H9 (cell line): ENCODE measurements at regions not wholly inside any gene's neighbourhood (a gene's known extent, or its start where the extent isn't known, plus 50 kb on each side); places are given as distances from the start of the nearest gene placed in this dataset.

Experiments
- DNase-seq: peaks from one replicate; pipeline ENCODE4 v3.0.0-alpha.2; 2017
- H2AFZ ChIP-seq: one replicate; pipeline ENCODE4 v1.6.1; 2013; ENCODE audit warnings: mild to moderate bottlenecking, low read length, control low read depth, moderate library complexity
- H2AK5ac ChIP-seq: 2 replicates; pipeline ENCODE4 v1.6.1; 2013; ENCODE audit warnings: low read length, control low read depth, mixed read lengths; ENCODE audit not compliant: insufficient read length
- H2BK120ac ChIP-seq: one replicate; pipeline ENCODE4 v1.6.1; 2013; ENCODE audit warnings: low read depth, mild to moderate bottlenecking, low read length, control low read depth, inconsistent platforms; ENCODE audit not compliant: poor library complexity, severe bottlenecking
- H2BK12ac ChIP-seq: 2 replicates; pipeline ENCODE4 v1.6.1; 2013; ENCODE audit warnings: low read length, control low read depth, mixed read lengths, low read depth; ENCODE audit not compliant: insufficient read length
- H2BK15ac ChIP-seq: 2 replicates; pipeline ENCODE4 v1.6.1; 2013; ENCODE audit warnings: low read depth, low read length, control low read depth
- H2BK20ac ChIP-seq: one replicate; pipeline ENCODE4 v1.6.1; 2013; ENCODE audit warnings: low read depth, mild to moderate bottlenecking, low read length, control low read depth, inconsistent platforms; ENCODE audit not compliant: poor library complexity, severe bottlenecking
- H2BK5ac ChIP-seq: 2 replicates; pipeline ENCODE4 v1.6.1; 2013; ENCODE audit warnings: low read length, control low read depth, mixed read lengths; ENCODE audit not compliant: insufficient read length
- H3K14ac ChIP-seq: 2 replicates; pipeline ENCODE4 v1.6.1; 2013; ENCODE audit warnings: low read length, control low read depth; ENCODE audit not compliant: insufficient read depth
- H3K18ac ChIP-seq: 2 replicates; pipeline ENCODE4 v1.6.1; 2013; ENCODE audit warnings: low read depth, mild to moderate bottlenecking, mixed read lengths, low read length, control low read depth; ENCODE audit not compliant: insufficient read length
- H3K23ac ChIP-seq: 2 replicates; pipeline ENCODE4 v1.6.1; 2013; ENCODE audit warnings: low read length, control low read depth, mixed read lengths, low read depth; ENCODE audit not compliant: insufficient read length
- H3K23me2 ChIP-seq: 2 replicates; pipeline ENCODE4 v1.6.1; 2013; ENCODE audit warnings: low read depth, mild to moderate bottlenecking, mixed read lengths, low read length, control low read depth; ENCODE audit not compliant: insufficient read length, poor library complexity, severe bottlenecking
- H3K27ac ChIP-seq: 2 replicates; pipeline ENCODE4 v1.5.1; 2013; ENCODE audit warnings: low read length, control low read depth, mixed read lengths, low read depth; ENCODE audit not compliant: insufficient read length
- H3K27me3 ChIP-seq: 2 replicates; pipeline ENCODE4 v1.6.1; 2013; ENCODE audit warnings: low read length, control low read depth, inconsistent platforms; ENCODE audit not compliant: insufficient read depth
- H3K4ac ChIP-seq: 2 replicates; pipeline ENCODE4 v1.6.1; 2013; ENCODE audit warnings: low read depth, mild to moderate bottlenecking, control low read depth, inconsistent platforms, low read length, moderate library complexity
- H3K4me1 ChIP-seq: 2 replicates; pipeline ENCODE4 v1.6.1; 2013; ENCODE audit warnings: low read length, control low read depth, inconsistent platforms; ENCODE audit not compliant: insufficient read depth
- H3K4me2 ChIP-seq: 2 replicates; pipeline ENCODE4 v1.6.1; 2013; ENCODE audit warnings: low read length, control low read depth, mixed read lengths; ENCODE audit not compliant: insufficient read length, insufficient read depth
- H3K56ac ChIP-seq: 2 replicates; pipeline ENCODE4 v1.6.1; 2013; ENCODE audit warnings: low read depth, mild to moderate bottlenecking, mixed read lengths, low read length, control low read depth; ENCODE audit not compliant: insufficient read length
- H3K79me1 ChIP-seq: 2 replicates; pipeline ENCODE4 v1.6.1; 2013; ENCODE audit warnings: low read depth, mild to moderate bottlenecking, moderate library complexity, low read length, control low read depth, inconsistent platforms; ENCODE audit not compliant: insufficient read depth, poor library complexity, severe bottlenecking
- H3K79me2 ChIP-seq: 2 replicates; pipeline ENCODE4 v1.6.1; 2013; ENCODE audit warnings: low read length, control low read depth, inconsistent platforms; ENCODE audit not compliant: insufficient read depth
- H3K9ac ChIP-seq: 2 replicates; pipeline ENCODE4 v1.6.1; 2013; ENCODE audit warnings: low read length, control low read depth, mixed read lengths; ENCODE audit not compliant: insufficient read length; ENCODE audit errors: extremely low read depth
- H3K9me3 ChIP-seq: one replicate; pipeline ENCODE4 v1.6.1; 2013; ENCODE audit warnings: low read depth, low read length, inconsistent platforms; ENCODE audit not compliant: control insufficient read depth
- H3T11ph ChIP-seq: one replicate; pipeline ENCODE4 v1.6.1; 2013; ENCODE audit warnings: mild to moderate bottlenecking, low read length, control low read depth, inconsistent platforms
- H4K20me1 ChIP-seq: one replicate; pipeline ENCODE4 v1.6.1; 2013; ENCODE audit not compliant: control insufficient read depth, insufficient read length, insufficient read depth
- H4K5ac ChIP-seq: 2 replicates; pipeline ENCODE4 v1.6.1; 2013; ENCODE audit warnings: low read depth, mild to moderate bottlenecking, mixed read lengths, low read length, control low read depth; ENCODE audit not compliant: insufficient read length
- H4K8ac ChIP-seq: replicated peaks from 2 replicates; pipeline ENCODE4 v1.6.1; 2013; ENCODE audit warnings: low read length, control low read depth, mixed read lengths, low read depth; ENCODE audit not compliant: insufficient read length
- H4K91ac ChIP-seq: 2 replicates; pipeline ENCODE4 v1.6.1; 2013; ENCODE audit warnings: low read depth, mild to moderate bottlenecking, moderate library complexity, mixed read lengths, low read length, control low read depth; ENCODE audit not compliant: insufficient read length
- H3K27ac Mint-ChIP-seq, 3 experiments: 2 replicates in 2 of 3; 3 replicates in 1 of 3; pipeline ENCODE4 v1.8.0; 2020 to 2021; ENCODE audit warnings: mixed read lengths in 3 of 3, mild to moderate bottlenecking in 1 of 3, moderate library complexity in 1 of 3
- H3K27me3 Mint-ChIP-seq: 2 replicates; pipeline ENCODE4 v1.8.0; 2021; ENCODE audit warnings: low read depth, mild to moderate bottlenecking, moderate library complexity, mixed read lengths
- H3K36me3 Mint-ChIP-seq, 3 experiments: 2 replicates in 2 of 3; 3 replicates in 1 of 3; pipeline ENCODE4 v1.8.0; 2020 to 2021; ENCODE audit warnings: low read depth in 3 of 3, mixed read lengths in 3 of 3; ENCODE audit not compliant: insufficient read depth in 1 of 3
- H3K4me1 Mint-ChIP-seq, 2 experiments: 2 replicates each; pipeline ENCODE4 v1.8.0; 2020; ENCODE audit warnings: mixed read lengths in 2 of 2
- H3K4me3 Mint-ChIP-seq, 2 experiments: 2 replicates in 1 of 2; 3 replicates in 1 of 2; pipeline ENCODE4 v1.8.0; 2020 to 2021; ENCODE audit warnings: mild to moderate bottlenecking in 2 of 2, mixed read lengths in 2 of 2, moderate library complexity in 1 of 2
- H3K9me3 Mint-ChIP-seq, 2 experiments: 2 replicates in 1 of 2; 3 replicates in 1 of 2; pipeline ENCODE4 v1.8.0; 2020; ENCODE audit warnings: mild to moderate bottlenecking in 2 of 2, mixed read lengths in 2 of 2, moderate library complexity in 1 of 2
- WGBS: extraction: QIAGEN DNeasy Blood & Tissue Kit; methylation state at CpG from one replicate; pipeline ENCODE4 v1.1.7; 2013; ENCODE audit warnings: missing lambda C conversion rate, low lambda C conversion rate, mixed read lengths; ENCODE audit not compliant: insufficient read length; ENCODE audit errors: extremely low coverage; 5-methylcytosine and 5-hydroxymethylcytosine counted together
- TF ChIP-seq, protein P1 (sequence below): fragments of 200-600 bp; sonication (generic); conservative IDR thresholded peaks from 3 replicates; pipeline ENCODE4 v1.8.0; 2021; ENCODE audit warnings: antibody characterized with exemption, mild to moderate bottlenecking

DNA sequence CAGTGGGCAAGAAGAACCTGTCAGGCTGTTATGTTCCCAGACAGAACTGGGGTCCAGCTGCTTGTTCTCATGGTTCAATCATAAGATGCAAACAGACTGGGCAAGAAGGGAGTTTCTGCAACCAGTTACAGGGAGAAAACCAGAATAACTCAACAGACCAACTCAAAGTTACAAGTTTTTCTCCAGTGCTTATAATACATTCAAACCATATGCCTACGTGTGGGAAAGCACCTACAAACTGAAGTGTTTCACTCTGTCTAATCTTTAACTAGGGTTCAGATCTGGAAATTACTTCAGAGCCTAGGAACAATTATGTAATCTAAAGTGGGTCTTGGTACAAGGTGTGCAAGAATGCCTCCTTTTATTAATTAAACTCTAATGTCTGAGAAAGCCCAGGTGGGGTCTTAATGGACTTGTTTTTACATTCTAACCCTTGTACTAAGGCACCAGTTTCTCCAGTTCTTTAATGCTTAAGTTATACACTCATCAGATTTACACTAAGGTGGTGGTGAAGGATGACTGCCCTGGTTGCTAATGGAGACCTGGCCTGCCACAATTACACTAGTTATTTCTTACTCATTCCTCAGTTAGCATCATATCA is 951.9 kb downstream of the TSN start:
- Histone ChIP-seq H3K79me2 (no peaks in the 10 kb centered on the region), H3K4ac (no peak overlapping the region), H2AFZ (no peak overlapping the region), H2BK12ac (no peak overlapping the region), H2BK15ac (no peak overlapping the region), H3K79me1 (no peaks in the 10 kb centered on the region), H3K27ac (no peak overlapping the region), H3K14ac (no peak overlapping the region), H3K27me3 (no peaks in the 10 kb centered on the region), H4K91ac (no peak overlapping the region), H3T11ph (no peak overlapping the region), H3K9me3 (no peaks in the 10 kb centered on the region), H2BK5ac (no peak overlapping the region), H4K20me1 (no peaks in the 10 kb centered on the region), H2AK5ac (no peak overlapping the region), H3K23me2 (no peaks in the 10 kb centered on the region), H3K4me2 (no peak overlapping the region), H3K23ac (no peak overlapping the region), H3K18ac (no peak overlapping the region), H3K4me1 (no peaks in the 10 kb centered on the region), H4K5ac (no peak overlapping the region), H3K56ac (no peak overlapping the region), H2BK20ac (no peak overlapping the region), H3K9ac (no peak overlapping the region), H4K8ac (no peak overlapping the region), H2BK120ac (no peak overlapping the region)
- H3K27ac Mint-ChIP-seq = no peak overlapping the region
- peaks cover 0 to 5% of the 10 kb centered on the region in 2 experiments; a peak in 2 of 5 replicates for H3K9me3 Mint-ChIP-seq
- peaks cover 0 to 3% (median 2%) of the 10 kb centered on the region in 3 experiments; a peak in 3 of 7 replicates for H3K36me3 Mint-ChIP-seq
- H3K4me3 Mint-ChIP-seq = no peak overlapping the region
- H3K27me3 Mint-ChIP-seq = no peaks in the 10 kb centered on the region
- no CpG with 5 or more reads among the region's 1 CpG for whole genome bisulfite sequencing
- H3K4me1 Mint-ChIP-seq = peaks cover 6 to 7% of the 10 kb centered on the region in 2 experiments
- DNase-seq = no peak
- TF ChIP-seq, protein P1, sequence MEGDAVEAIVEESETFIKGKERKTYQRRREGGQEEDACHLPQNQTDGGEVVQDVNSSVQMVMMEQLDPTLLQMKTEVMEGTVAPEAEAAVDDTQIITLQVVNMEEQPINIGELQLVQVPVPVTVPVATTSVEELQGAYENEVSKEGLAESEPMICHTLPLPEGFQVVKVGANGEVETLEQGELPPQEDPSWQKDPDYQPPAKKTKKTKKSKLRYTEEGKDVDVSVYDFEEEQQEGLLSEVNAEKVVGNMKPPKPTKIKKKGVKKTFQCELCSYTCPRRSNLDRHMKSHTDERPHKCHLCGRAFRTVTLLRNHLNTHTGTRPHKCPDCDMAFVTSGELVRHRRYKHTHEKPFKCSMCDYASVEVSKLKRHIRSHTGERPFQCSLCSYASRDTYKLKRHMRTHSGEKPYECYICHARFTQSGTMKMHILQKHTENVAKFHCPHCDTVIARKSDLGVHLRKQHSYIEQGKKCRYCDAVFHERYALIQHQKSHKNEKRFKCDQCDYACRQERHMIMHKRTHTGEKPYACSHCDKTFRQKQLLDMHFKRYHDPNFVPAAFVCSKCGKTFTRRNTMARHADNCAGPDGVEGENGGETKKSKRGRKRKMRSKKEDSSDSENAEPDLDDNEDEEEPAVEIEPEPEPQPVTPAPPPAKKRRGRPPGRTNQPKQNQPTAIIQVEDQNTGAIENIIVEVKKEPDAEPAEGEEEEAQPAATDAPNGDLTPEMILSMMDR = no peak
